ENCODE measurements at regions not wholly inside any gene's neighbourhood (a gene's known extent, or its start where the extent isn't known, plus 50 kb on each side); places are given as distances from the start of the nearest gene placed in this dataset.

DNA sequence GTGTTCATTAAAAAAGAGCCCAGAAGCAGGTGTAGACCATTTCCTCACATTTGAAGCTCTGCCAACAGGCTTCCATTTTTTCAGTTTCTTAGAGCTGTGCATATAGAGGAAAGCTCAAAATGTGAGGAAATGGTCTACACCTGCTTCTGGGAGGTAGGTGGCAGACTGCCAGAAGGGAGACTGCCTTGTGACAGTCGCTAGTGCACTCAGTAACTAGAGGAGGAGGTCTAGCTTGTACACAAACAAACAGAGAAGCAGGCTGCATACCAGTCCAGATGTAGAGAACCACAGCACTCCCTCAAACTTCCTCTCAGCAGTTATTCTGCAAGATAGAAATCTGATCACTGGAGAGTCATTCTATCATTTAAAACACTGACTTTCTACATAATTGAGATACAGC lies 800.2 kb downstream of the EFNB2 start:
- no peak overlapping the region for H3K4me2 ChIP-seq
- H3K4me1 ChIP-seq = no peaks in the 10 kb centered on the region
- H3K27ac ChIP-seq = no peak overlapping the region
- H3K36me3 ChIP-seq = no peaks in the 10 kb centered on the region
- TF ChIP-seq Cebpa-rat (IDR thresholded peaks at IDR 0.05) = no peak
- H3K27me3 ChIP-seq = no peaks in the 10 kb centered on the region
- H3K9ac ChIP-seq = no peak overlapping the region
- H4K20me1 ChIP-seq = no peaks in the 10 kb centered on the region
- H3K9me3 ChIP-seq = no peaks in the 10 kb centered on the region
- no peak overlapping the region for H3K4me3 ChIP-seq

DNA sequence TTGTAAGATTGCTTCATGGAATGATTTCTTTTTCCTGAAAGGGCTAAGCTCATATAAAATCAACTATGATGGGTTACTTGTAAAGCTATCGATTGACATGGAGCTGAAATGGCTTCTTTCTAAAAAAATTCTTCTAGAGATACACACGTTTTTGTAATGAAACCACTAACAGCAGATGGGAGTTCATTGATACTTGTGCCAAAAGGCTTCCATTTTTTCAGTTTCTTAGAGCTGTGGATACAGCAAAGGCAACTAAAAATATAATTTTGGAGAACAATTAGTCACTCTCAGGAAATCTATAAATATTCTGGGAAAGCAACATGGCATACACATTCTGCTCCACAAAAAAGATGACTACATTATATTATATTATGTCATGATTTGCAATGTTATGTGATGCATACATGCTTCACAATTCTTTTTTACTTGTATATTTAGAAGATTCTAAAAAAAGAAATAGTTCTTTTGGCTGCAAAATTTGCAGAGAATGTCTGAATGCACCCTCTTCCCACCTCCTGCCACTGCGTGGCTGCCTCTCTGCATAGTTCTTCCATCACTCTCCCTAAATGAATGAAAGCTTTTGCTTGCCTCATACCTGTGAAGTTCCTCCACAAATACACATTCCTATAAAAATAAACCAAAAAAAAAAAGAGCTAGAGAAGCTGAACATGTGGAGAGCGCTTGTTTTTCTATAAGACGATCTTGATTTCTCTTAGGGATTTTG lies 802.5 kb downstream of the EFNB2 start:
- no peaks in the 10 kb centered on the region for H3K9me3 ChIP-seq
- TF ChIP-seq Cebpa-rat (IDR thresholded peaks at IDR 0.05) = no peak

DNA sequence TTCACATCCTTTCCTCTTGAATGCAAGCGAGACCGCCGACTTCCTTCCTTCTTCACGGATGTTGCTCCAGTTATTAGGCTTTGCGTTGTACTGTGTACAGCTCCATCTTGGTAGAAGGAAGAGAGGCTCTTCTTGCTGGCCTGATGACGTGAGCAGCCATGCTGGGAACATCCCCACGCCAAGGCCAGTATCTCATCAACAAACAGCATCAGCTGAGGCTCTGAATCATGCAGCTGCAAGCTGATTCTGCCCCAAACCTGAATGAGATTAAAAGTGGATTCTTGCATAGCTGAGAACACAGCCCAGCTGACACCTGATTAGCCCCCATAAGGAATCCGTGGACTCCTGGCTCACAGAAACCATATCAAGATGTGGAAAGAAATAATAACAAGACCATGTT lies 809.6 kb downstream of the EFNB2 start:
- Histone ChIP-seq H3K27ac (no peak overlapping the region), H4K20me1 (no peaks in the 10 kb centered on the region), H3K4me3 (no peak overlapping the region), H3K27me3 (no peaks in the 10 kb centered on the region), H3K9ac (no peak overlapping the region), H3K9me3 (no peaks in the 10 kb centered on the region), H3K4me2 (no peak overlapping the region), H3K36me3 (no peaks in the 10 kb centered on the region), H3K4me1 (no peaks in the 10 kb centered on the region)
- no peak for TF ChIP-seq Cebpa-rat (IDR thresholded peaks at IDR 0.05)

More for the DNA sequence above, 802.5 kb downstream of the EFNB2 start:
- Histone ChIP-seq H3K27me3 (no peaks in the 10 kb centered on the region), H3K27ac (no peak overlapping the region), H3K4me1 (no peaks in the 10 kb centered on the region), H3K4me2 (no peak overlapping the region), H4K20me1 (no peaks in the 10 kb centered on the region), H3K4me3 (no peak overlapping the region), H3K36me3 (no peaks in the 10 kb centered on the region), H3K9ac (no peak overlapping the region)

DNA sequence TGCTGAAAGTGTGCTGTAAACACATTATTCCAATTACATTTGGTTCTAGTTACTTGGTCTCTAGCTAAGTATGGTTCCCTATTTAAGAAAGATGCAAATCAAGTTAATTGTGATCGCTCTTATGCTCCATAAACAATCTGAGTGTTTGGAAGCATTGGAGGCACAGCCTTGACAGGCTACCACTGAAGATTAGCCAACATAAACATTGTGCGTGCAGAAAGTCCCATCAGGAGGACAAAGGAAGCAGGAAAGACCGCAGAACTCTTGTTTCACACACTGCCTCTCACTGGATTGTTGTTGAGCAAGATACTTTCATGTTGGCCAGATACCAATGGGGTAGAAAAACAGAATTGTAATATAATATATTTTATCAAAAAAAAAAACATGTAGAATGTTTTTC lies 814.4 kb downstream of the EFNB2 start:
- Histone ChIP-seq H3K4me2 (no peak overlapping the region), H3K4me1 (no peaks in the 10 kb centered on the region), H3K36me3 (no peaks in the 10 kb centered on the region), H3K27me3 (no peaks in the 10 kb centered on the region), H3K9ac (no peak overlapping the region), H4K20me1 (no peaks in the 10 kb centered on the region), H3K4me3 (no peak overlapping the region), H3K9me3 (no peaks in the 10 kb centered on the region), H3K27ac (no peak overlapping the region)
- TF ChIP-seq Cebpa-rat (IDR thresholded peaks at IDR 0.05) = no peak

DNA sequence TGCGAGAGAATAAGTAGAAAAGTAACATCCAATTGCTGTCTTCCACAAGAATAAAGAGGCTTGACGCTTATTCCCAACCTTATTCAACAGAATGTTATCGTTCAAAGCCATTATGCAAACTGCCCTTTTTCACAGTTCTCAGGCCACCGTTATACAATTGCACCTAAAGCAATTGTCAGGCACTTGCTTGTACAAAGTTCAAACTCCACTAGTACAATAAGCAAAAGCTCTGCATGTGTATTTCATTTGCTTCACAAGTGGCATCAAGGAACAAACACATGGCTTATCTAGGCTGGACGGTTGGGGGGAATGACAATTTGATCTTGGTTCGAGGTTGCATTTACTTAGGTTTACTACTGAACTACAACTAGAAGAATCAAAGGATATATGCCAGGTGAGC lies 815.6 kb downstream of the EFNB2 start:
- Histone ChIP-seq H3K4me3 (no peak overlapping the region), H3K27me3 (no peaks in the 10 kb centered on the region), H3K9me3 (no peaks in the 10 kb centered on the region), H3K27ac (no peak overlapping the region), H3K4me1 (no peaks in the 10 kb centered on the region), H3K9ac (no peak overlapping the region), H4K20me1 (no peaks in the 10 kb centered on the region), H3K4me2 (no peak overlapping the region), H3K36me3 (no peaks in the 10 kb centered on the region)
- no peak for TF ChIP-seq Cebpa-rat (IDR thresholded peaks at IDR 0.05)

DNA sequence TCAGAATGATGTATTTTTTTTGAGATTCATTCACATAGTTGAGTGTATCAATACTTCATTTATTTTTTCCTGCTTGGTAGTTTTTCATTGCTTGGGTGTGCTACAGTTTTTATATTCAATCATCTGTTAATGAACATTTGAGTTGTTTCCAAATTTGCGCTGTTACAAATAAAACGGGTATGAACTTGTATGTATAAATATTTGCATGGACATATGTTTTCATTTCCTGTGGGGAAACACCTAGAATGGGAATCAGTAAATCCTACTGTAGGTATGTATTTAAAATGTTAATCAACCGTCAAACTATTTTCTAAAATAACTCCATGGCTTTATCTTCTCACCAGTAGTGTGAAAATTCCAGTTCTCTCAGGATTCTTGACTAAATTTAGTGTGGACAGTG lies 826.3 kb downstream of the EFNB2 start:
- no peak for TF ChIP-seq Cebpa-rat (IDR thresholded peaks at IDR 0.05)
- Histone ChIP-seq H3K4me1 (no peaks in the 10 kb centered on the region), H3K9ac (no peak overlapping the region), H3K36me3 (no peaks in the 10 kb centered on the region), H3K27ac (no peak overlapping the region), H3K27me3 (no peaks in the 10 kb centered on the region), H3K9me3 (no peaks in the 10 kb centered on the region), H3K4me3 (no peak overlapping the region), H3K4me2 (no peak overlapping the region), H4K20me1 (no peaks in the 10 kb centered on the region)

DNA sequence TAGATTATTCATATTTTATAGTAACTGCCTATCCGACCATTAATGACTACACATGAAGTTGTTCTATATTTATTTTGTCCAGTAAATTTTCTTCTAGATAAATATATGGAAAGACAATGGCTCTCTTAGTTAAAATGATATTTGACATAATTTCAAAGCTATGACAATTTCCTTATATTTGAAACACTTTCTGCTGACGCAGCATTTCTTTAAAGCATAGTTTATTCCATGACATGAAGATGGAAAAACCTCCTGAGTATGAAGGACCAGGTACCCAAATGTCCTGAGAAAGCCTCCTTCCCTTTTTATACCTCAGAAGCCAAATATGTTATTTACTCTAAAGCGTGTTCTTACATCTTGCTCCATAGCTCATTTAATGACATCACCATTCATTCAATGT lies 831.6 kb downstream of the EFNB2 start:
- H3K9ac ChIP-seq = no peak overlapping the region
- H4K20me1 ChIP-seq = no peaks in the 10 kb centered on the region
- no peak for TF ChIP-seq Cebpa-rat (IDR thresholded peaks at IDR 0.05)
- no peak overlapping the region for H3K27ac ChIP-seq
- H3K36me3 ChIP-seq = no peaks in the 10 kb centered on the region
- no peaks in the 10 kb centered on the region for H3K9me3 ChIP-seq
- H3K4me3 ChIP-seq = no peak overlapping the region
- H3K4me2 ChIP-seq = no peak overlapping the region
- H3K4me1 ChIP-seq = no peaks in the 10 kb centered on the region
- no peaks in the 10 kb centered on the region for H3K27me3 ChIP-seq

DNA sequence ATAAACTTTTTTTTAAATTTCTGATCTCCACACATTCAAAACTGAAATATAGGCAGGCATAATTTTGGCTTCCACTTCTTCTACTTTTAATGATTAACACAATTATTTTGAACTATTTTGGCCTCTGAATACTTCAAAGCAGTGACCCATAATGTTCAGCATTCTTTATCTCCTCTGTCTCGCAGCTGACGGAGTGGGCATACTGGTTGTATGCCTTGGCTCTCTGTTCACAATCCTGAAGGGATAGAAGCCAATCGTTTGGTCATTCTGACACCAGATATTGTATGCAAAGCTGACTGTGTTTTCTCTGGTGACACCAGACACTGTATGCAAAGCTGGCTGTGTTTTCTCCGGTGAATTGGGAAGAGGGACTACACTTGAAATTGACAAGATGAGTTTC lies 833.0 kb downstream of the EFNB2 start:
- Histone ChIP-seq H3K27me3 (no peaks in the 10 kb centered on the region), H3K4me2 (no peak overlapping the region), H4K20me1 (no peaks in the 10 kb centered on the region), H3K9me3 (no peaks in the 10 kb centered on the region), H3K9ac (no peak overlapping the region), H3K36me3 (no peaks in the 10 kb centered on the region), H3K4me3 (no peak overlapping the region), H3K4me1 (no peaks in the 10 kb centered on the region), H3K27ac (no peak overlapping the region)
- no peak for TF ChIP-seq Cebpa-rat (IDR thresholded peaks at IDR 0.05)

DNA sequence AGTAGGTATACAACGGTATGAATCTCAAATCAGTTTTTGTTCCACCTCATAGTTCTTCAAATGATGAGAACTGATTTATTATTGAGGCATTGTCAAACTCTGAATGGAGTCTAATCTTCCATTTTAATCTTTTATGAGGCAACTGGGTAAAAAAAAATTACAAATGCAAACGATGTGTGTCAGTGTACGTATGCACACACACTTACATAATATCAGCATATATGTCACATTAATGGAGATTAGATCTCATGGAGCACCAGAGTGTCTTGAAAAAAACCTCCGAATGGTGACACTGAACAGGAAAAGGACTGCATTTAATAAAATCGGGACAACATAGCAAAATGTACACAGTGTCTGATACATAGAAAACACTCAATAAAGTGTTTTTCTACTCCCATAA lies 842.7 kb downstream of the EFNB2 start:
- H3K4me1 ChIP-seq = no peaks in the 10 kb centered on the region
- H3K9ac ChIP-seq = no peak overlapping the region
- TF ChIP-seq Cebpa-rat (IDR thresholded peaks at IDR 0.05) = no peak
- H3K27me3 ChIP-seq = no peaks in the 10 kb centered on the region
- no peak overlapping the region for H3K27ac ChIP-seq
- no peaks in the 10 kb centered on the region for H3K9me3 ChIP-seq
- no peaks in the 10 kb centered on the region for H3K36me3 ChIP-seq
- H3K4me2 ChIP-seq = no peak overlapping the region
- no peaks in the 10 kb centered on the region for H4K20me1 ChIP-seq
- H3K4me3 ChIP-seq = no peak overlapping the region

DNA sequence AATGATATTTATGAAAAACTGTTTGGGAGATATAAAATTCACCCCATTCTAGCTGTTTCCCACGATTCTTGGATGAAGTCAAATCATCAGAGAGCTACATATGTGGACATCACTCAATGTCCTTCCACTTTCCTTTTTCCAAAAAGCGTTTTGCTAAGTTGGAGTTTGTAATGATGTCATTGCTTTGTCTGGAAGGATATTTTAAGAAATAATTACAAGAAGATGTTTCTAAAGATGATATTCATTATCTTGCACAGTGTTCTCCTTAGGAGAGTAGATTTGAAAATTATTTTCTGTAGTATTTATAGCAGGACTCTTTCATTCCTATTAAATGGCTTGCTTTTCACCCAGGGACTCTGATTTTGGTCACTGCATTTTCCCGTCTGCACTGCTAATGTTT lies 851.2 kb downstream of the EFNB2 start:
- no peaks in the 10 kb centered on the region for H3K27me3 ChIP-seq
- H3K27ac ChIP-seq = no peak overlapping the region
- no peak overlapping the region for H3K9ac ChIP-seq
- no peak overlapping the region for H3K4me2 ChIP-seq
- no peaks in the 10 kb centered on the region for H4K20me1 ChIP-seq
- no peaks in the 10 kb centered on the region for H3K36me3 ChIP-seq
- H3K4me1 ChIP-seq = no peaks in the 10 kb centered on the region
- H3K9me3 ChIP-seq = no peaks in the 10 kb centered on the region
- H3K4me3 ChIP-seq = no peak overlapping the region
- TF ChIP-seq Cebpa-rat (IDR thresholded peaks at IDR 0.05) = no peak

DNA sequence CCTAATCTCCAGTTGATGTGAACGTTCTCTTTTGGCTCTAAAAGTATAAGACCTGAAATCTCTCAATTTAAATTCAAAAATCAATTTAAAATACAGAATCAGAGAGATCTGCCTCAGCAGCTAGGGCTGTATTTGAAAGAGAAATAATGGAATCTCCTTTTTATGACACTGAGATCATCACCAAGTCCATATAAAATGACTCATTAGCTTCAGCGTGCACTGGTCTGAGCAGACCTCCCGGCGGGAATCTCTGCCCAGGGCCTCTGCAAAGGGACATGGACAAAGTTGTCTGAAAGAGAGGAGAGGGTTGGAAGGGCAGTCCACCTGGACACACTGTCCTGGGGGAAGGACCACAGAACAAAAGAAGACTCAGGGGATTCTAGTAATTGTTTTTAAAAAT lies 855.6 kb downstream of the EFNB2 start:
- no peaks in the 10 kb centered on the region for H3K27me3 ChIP-seq
- no peaks in the 10 kb centered on the region for H4K20me1 ChIP-seq

More for the DNA sequence above, 855.6 kb downstream of the EFNB2 start:
- Histone ChIP-seq H3K4me2 (no peak overlapping the region), H3K27ac (no peak overlapping the region), H3K4me1 (no peaks in the 10 kb centered on the region), H3K9ac (no peak overlapping the region), H3K4me3 (no peak overlapping the region), H3K36me3 (no peaks in the 10 kb centered on the region), H3K9me3 (no peaks in the 10 kb centered on the region)
- no peak for TF ChIP-seq Cebpa-rat (IDR thresholded peaks at IDR 0.05)
